ENCODE measurements at regions not wholly inside any gene's neighbourhood (a gene's known extent, or its start where the extent isn't known, plus 50 kb on each side); places are given as distances from the start of the nearest gene placed in this dataset.

GRCh38 chr15:70343961-70344621, 246.4 kb upstream of the TLE3 start:
- TF ChIP-seq, protein P1, sequence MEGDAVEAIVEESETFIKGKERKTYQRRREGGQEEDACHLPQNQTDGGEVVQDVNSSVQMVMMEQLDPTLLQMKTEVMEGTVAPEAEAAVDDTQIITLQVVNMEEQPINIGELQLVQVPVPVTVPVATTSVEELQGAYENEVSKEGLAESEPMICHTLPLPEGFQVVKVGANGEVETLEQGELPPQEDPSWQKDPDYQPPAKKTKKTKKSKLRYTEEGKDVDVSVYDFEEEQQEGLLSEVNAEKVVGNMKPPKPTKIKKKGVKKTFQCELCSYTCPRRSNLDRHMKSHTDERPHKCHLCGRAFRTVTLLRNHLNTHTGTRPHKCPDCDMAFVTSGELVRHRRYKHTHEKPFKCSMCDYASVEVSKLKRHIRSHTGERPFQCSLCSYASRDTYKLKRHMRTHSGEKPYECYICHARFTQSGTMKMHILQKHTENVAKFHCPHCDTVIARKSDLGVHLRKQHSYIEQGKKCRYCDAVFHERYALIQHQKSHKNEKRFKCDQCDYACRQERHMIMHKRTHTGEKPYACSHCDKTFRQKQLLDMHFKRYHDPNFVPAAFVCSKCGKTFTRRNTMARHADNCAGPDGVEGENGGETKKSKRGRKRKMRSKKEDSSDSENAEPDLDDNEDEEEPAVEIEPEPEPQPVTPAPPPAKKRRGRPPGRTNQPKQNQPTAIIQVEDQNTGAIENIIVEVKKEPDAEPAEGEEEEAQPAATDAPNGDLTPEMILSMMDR (conservative IDR thresholded peaks at IDR 0.05; ENCODE audit: low read depth, low read length), result no peak
- no peak for DNase-seq (ENCODE audit: low read depth)
- H3K4me3 ChIP-seq (ENCODE audit: low read length), result no peak overlapping the region

GRCh38 chr15:70342554-70343548, 245.1 kb upstream of the TLE3 start:
- no peak for DNase-seq (ENCODE audit: low read depth)
- H3K4me3 ChIP-seq (ENCODE audit: low read length), result no peak overlapping the region
- TF ChIP-seq, protein P1 (conservative IDR thresholded peaks at IDR 0.05; ENCODE audit: low read depth, low read length), result no peak

GRCh38 chr15:70342141-70342540, 244.4 kb upstream of the TLE3 start:
- no peak overlapping the region for H3K4me3 ChIP-seq (ENCODE audit: low read length)
- TF ChIP-seq, protein P1 (conservative IDR thresholded peaks at IDR 0.05; ENCODE audit: low read depth, low read length), result no peak
- no peak for DNase-seq (ENCODE audit: low read depth)

DNA sequence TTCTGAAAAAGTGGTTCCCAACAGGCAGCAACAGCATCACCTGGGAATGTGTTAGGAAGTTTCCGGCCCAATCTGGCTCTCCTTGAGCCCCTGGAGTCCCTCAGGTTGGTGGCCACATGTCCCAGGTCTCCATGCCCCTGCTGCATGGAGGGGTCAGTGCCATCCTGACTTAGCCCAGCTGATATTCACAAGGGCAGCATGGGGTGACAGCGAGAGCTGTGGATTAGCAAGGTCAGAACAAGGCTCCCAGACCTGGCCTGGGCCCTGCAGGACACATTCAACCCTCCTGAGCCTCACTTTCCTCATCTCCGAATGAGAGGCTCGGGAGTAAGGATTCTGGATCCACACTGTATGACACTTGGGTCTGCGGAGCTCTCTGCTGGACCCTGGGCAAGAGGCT, 243.8 kb upstream of the TLE3 start:
- DNase-seq (ENCODE audit: low read depth), result no peak
- no peak overlapping the region for H3K4me3 ChIP-seq (ENCODE audit: low read length)
- TF ChIP-seq, protein P1 (conservative IDR thresholded peaks at IDR 0.05; ENCODE audit: low read depth, low read length), result no peak

DNA sequence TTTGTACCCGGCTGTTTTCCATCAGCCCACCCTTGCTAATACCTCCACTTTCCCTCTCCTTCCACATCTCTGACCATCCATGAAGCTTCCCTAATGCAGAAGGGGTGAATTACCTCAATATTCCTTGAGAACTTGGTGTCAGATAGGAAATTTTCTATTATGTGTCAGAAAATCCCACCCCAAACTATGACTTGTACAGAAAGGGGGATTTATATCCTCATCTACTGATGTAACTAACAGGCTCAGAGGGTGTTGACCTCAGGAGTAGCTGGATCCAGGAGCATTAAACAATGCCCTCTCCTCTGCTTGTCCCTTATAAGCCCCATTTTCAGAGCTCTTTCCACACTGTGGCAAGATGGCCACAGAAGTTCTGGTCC, 242.8 kb upstream of the TLE3 start:
- no peak for DNase-seq (ENCODE audit: low read depth)
- TF ChIP-seq, protein P1 (conservative IDR thresholded peaks at IDR 0.05; ENCODE audit: low read depth, low read length), result no peak
- no peak overlapping the region for H3K4me3 ChIP-seq (ENCODE audit: low read length)

GRCh38 chr15:70339571-70340493, 242.1 kb upstream of the TLE3 start:
- TF ChIP-seq, protein P1 (conservative IDR thresholded peaks at IDR 0.05; ENCODE audit: low read depth, low read length), result no peak
- no peak overlapping the region for H3K4me3 ChIP-seq (ENCODE audit: low read length)
- DNase-seq (ENCODE audit: low read depth), result no peak
